Testis (tissue), 2 donors: ENCODE measurements at regions not wholly inside any gene's neighbourhood (a gene's known extent, or its start where the extent isn't known, plus 50 kb on each side); places are given as distances from the start of the nearest gene placed in this dataset.

Experiments
- POLR2A ChIP-seq: fragments of 450-650 bp; IDR thresholded peaks from one replicate; pipeline ENCODE4 v1.6.1; 2017; ENCODE audit warnings: antibody characterized with exemption, mild to moderate bottlenecking, moderate library complexity
- TF ChIP-seq, protein P1 (sequence below), 3 experiments: fragments of 450-650 bp in 2 of 3; fragments of 200-600 bp in 1 of 3; sonication (generic) in 1 of 3; IDR thresholded peaks; one replicate each; pipeline ENCODE4 v1.5.1; 2016 to 2019; ENCODE audit warnings: antibody characterized with exemption in 3 of 3, mild to moderate bottlenecking in 2 of 3, moderate library complexity in 1 of 3

- TF ChIP-seq, protein P1, sequence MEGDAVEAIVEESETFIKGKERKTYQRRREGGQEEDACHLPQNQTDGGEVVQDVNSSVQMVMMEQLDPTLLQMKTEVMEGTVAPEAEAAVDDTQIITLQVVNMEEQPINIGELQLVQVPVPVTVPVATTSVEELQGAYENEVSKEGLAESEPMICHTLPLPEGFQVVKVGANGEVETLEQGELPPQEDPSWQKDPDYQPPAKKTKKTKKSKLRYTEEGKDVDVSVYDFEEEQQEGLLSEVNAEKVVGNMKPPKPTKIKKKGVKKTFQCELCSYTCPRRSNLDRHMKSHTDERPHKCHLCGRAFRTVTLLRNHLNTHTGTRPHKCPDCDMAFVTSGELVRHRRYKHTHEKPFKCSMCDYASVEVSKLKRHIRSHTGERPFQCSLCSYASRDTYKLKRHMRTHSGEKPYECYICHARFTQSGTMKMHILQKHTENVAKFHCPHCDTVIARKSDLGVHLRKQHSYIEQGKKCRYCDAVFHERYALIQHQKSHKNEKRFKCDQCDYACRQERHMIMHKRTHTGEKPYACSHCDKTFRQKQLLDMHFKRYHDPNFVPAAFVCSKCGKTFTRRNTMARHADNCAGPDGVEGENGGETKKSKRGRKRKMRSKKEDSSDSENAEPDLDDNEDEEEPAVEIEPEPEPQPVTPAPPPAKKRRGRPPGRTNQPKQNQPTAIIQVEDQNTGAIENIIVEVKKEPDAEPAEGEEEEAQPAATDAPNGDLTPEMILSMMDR (IDR thresholded peaks at IDR 0.05) = no peak
- TF ChIP-seq POLR2A = no peak
Observed at GRCh38 chr20:11304795-11305194, 612.9 kb upstream of the BTBD3 start.
